Fibroblast of skin of left quadriceps (primary cell): ENCODE measurements at regions not wholly inside any gene's neighbourhood (a gene's known extent, or its start where the extent isn't known, plus 50 kb on each side); places are given as distances from the start of the nearest gene placed in this dataset.
"Not testable (repeated sequence)": the region's sequence is repeated elsewhere in the genome, so short reads cannot be mapped to it uniquely, and the experiment has no call there.

ENCODE experiments used
- DNase-seq, 2 experiments: peaks; one replicate each; pipeline ENCODE4 v3.0.0-alpha.2; 2013; ENCODE audit warnings: low read depth in 2 of 2

DNA sequence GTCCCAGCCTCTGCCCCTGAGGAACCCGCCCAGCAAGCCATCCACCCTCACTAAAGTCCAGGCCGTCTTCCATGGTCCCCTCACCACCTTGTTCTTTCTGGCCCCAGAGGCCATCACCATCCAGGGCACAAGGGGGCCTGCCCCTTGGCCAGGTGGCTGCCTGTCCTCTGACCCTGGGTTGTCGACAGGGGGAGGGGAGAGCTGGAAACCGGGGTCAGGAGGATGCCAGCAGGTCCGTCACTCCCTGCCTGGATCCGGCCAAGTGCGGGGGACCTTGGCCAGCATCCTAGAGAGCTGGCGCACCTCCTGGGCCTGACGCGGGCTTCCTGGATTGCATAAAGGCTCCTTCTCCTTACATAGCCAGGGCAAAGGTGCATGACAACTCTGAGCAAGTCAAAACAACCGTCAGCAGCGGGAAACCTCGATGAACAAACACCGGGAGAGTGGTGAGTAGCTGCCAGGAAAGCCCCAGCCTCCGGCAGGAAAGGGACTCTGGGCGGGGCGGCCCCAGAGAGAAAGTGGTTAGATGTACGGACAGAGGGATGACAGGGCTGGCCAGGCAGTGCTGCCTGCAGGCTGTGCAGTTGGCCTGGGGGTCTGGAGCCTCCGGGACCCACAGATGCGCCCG lies 4461.2 kb upstream of the TPTE start:
- DNase-seq = not testable (repeated sequence)

GRCh38 chr21:6066320-6066985 lies 4454.9 kb upstream of the TPTE start:
- not testable (repeated sequence) for DNase-seq

GRCh38 chr21:6068098-6068831 lies 4453.1 kb upstream of the TPTE start:
- DNase-seq = not testable (repeated sequence)

DNA sequence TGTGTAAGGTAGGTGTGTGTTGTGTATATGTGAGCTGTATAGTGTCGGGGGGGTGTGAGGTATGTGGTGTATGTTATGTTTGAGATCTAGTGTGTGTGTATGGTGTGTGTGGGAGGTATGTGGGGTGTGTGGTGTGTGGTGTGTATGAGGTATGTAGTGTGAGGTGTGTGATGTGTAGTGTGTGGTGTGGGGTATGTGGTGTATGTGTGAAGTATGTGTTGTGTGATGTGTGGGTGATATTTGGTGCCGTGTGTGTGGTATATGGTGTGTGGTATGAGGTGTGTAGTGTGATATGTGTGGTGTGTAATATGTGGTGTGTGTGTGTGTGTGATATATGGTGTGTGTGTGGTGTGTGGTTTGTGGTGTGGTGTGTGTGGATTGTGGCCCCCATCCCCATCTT lies 4451.2 kb upstream of the TPTE start:
- not testable (repeated sequence) for DNase-seq

- DNase-seq = not testable (repeated sequence)
These were observed 4448.7 kb upstream of the TPTE start for GRCh38 chr21:6072691-6073090.

GRCh38 chr21:6073993-6074705 lies 4447.2 kb upstream of the TPTE start:
- not testable (repeated sequence) for DNase-seq

DNA sequence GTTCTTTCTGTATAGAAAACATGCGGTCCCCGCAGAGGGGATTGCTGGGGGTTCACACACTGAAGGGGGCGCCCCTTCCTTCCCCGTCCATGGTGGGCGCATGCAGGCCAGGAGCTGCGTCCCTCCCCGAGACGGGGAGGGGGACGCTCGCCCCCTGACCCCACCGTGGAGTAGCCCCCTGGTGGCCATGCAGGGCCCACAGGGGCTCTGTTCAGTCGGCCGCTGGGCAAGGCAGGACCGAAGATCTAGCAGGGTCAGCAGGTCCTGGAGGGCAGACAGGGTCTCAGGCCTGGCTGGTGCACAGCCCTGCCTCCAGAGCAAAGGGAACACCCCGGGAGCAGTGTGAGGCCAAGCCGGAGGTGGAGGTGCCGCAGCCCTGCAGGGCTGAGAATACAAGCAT lies 4446.4 kb upstream of the TPTE start:
- not testable (repeated sequence) for DNase-seq

- DNase-seq = not testable (repeated sequence)
These were observed 4445.7 kb upstream of the TPTE start for GRCh38 chr21:6075627-6076208.

DNA sequence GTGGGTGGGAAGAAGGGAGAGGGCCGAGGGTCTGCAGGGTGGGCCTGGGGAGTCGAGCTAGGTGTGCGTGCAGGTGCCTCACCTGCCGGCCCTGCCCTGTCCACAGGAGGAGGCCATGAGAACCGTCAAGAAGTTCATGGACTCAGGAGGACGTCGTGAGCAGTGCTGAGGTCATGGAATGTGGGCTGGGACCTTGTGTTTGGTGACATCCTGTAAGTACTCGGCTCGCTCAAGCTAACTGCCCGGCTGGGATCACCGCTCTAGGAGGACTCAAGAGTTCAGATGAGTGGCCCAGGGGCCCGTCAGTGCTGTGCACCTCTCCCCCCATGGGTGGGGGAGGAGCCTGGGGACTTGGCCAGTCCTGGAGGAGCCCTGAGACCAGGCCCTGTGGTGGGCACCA lies 4444.0 kb upstream of the TPTE start:
- not testable (repeated sequence) for DNase-seq

DNA sequence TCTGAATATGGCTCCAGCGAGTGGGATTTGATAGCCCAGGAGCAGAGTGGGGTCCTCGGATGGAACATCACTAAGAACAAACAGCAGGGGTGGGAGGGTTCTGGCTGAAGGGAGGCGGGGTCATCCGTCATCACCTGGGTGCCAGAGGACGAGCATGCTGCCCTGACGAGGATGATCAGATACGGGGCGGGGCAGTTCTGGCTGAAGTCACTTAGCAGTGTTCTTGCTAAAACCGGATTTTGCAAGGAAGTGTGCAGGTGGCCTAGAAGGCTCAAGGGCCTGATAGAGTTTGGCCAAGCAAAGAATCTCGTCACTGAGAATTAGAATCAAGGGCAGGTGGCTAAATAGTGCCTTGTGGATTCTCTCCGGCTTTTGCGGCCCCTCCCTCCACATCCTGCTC lies 4442.5 kb upstream of the TPTE start:
- DNase-seq = not testable (repeated sequence)

DNA sequence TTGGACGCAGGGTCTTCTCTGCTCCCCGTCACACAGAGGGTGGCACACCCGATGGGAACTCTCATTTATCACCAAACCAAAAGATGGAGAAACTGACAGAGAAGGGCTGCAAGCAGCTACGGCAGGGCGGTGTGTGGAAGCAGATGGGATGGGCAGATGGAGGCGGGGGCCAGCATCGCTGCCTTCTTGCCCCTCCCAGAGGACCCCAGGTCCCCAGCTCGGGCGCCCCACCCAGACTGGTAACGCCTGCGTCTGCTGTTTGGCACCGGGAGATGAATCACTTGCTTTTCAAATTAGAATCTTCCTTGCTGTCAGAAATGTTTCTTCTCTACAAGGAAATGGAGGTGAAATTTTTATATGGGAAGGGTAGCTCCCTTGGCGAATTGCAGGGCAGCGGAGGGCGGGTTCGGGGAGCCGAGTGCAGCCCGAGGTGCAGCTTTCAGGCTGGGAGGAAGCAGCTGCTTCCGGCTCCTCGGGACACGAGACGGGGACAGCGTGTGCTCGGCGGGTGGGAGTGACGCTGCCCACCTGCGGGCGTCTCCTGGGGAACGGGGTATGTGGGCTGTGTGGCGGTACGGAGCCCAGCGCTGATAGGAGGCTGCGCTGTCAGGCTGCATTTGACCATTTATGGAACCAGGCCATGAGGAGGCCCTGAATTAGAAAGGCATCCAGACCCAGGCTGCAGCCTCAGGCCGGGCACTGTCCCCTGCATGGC lies 4440.3 kb upstream of the TPTE start:
- DNase-seq = not testable (repeated sequence)

DNA sequence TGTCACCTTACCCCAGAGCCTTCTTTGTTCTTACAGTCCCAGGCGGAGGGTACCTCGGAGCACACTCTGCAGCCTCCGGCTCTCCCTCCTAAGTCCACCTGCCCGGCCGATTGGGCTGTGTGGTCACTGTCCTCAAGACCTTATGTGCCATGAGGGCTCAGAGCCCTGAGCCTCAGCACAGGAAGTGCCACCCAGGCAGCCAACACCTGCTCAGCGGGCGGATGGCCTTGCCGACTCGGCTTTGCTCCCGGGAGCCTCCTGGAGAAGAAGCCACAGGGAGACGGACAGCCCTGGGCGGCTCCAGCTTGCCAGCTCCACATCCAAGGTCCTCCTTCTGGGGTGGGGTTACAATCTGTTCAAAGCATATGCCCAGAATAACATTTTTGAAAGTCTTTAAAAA lies 4439.2 kb upstream of the TPTE start:
- DNase-seq = not testable (repeated sequence)

DNA sequence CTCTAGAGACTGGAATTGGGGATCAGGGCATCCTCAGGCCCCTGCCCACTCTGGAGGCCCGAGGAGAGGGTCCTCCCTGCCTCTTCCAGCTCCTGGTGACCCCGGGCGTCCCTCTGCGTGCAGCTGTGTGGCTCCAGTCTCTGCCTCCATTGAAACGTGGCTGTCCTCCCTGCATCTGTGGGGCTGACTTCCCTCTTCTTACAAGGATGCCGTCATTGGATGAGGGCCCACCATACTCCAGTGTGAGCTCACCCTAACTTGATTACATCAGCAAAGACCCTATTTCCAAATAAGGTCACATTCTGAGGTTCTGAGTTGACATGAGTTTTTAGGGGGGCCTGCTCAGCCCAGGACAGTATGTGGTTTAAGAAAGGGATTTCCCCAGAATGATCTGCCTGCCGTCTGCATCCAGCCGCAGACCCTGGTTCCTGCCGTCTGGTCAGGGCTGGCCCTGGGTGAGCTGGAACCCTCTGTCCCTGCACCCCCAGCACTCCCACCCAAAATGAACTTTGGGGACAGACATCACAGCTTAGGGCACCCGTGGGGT lies 4437.7 kb upstream of the TPTE start:
- not testable (repeated sequence) for DNase-seq

GRCh38 chr21:6086038-6086437 lies 4435.3 kb upstream of the TPTE start:
- not testable (repeated sequence) for DNase-seq

DNA sequence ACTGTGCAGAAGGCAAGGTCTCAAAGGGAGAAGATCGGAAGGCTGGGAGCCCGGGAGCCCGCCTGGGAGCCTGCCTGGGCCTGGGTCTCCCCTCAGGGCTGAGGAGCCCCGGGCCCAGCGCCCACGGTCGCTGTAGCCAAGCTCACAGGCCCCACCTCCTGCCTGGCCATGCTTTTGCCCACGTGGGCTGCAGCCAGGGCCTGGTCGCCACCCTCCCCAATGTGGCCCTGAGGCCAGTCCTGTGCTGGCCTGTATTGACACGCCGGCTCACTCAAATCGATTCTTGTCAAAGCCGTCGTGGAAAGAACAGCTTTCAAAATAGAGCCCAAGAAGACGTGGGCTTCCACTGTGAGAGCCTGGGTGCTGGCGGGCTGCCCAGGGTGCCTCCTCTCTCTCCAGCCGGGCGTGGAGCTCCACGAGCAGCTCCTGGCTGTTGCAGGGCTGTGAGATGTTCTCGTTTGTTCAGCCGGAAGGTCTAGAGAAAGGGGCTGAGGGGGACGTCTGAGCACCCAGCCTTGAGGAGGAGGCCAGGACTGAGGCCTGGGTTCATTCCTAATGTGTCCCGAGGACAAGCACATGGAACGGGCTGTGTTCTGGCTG lies 4433.7 kb upstream of the TPTE start:
- DNase-seq = not testable (repeated sequence)

DNA sequence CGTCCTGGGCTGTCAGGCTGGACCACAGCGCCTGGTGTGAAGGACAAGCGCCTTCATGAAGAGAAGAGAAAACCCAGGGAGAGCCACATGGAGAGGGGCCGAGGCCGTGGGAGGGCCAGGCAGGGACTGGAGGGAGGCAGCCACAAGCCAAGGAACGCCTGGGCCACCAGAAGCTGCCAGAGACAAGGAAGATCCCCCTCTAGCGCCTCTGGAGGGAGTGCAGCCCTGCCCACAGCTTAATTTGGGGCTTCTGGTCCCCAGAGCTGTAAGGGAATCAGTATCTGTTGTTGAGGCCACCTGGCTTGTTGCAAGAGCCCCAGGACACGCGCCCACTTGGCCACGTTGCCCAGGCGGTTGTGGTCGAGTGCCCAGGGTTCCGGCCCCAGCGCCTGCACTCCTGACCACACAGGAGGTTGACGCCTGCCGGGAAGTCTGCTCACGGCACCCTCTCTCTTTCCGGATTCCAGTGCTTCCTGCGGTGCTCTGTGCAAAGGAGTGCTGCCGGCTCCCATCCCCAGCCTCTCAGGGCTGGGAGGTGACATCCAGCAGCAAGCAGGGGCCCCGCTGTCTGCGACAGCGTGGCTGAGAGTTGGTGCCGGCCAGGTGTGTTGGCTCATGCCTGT lies 4431.0 kb upstream of the TPTE start:
- not testable (repeated sequence) for DNase-seq

- not testable (repeated sequence) for DNase-seq
These were observed 4429.9 kb upstream of the TPTE start for GRCh38 chr21:6091335-6092027.

GRCh38 chr21:6092401-6092800 lies 4429.0 kb upstream of the TPTE start:
- not testable (repeated sequence) for DNase-seq

DNA sequence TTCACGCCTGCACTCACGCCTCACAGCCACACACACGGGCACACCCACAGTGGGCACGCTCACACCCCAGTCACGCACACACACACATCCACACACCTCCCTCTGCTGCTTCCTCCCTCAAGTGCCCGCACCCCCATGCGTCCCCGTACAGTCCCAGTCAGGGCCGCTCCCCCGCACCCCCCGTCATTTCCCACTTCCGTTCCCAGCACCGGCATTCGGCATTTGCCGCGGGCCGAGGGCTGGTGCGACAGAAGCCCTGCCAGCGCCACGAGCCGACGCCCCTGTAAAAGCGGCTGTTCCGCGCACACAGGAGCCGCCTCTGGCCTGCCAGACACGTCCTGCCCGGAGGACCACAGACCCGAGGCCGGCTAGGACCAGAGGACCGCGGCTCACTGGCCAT lies 4428.0 kb upstream of the TPTE start:
- not testable (repeated sequence) for DNase-seq
